ENCODE measurements at regions not wholly inside any gene's neighbourhood (a gene's known extent, or its start where the extent isn't known, plus 50 kb on each side); places are given as distances from the start of the nearest gene placed in this dataset.

- Histone ChIP-seq H3K4ac (ENCODE audit: low read depth, low read length) (no peak overlapping the region), H3K56ac (ENCODE audit: insufficient read length, low read depth, low read length) (no peak overlapping the region), H3K4me2 (ENCODE audit: insufficient read depth, insufficient read length, low read length) (no peak overlapping the region), H3K23me2 (ENCODE audit: insufficient read length, low read depth, low read length, poor library complexity, severe bottlenecking) (no peaks in the 10 kb centered on the region), H2BK15ac (ENCODE audit: low read depth, low read length) (no peak overlapping the region), H2BK5ac (ENCODE audit: insufficient read length, low read length) (no peak overlapping the region), H4K5ac (ENCODE audit: insufficient read length, low read depth, low read length) (no peak overlapping the region), H4K20me1 (ENCODE audit: control insufficient read depth, insufficient read depth, insufficient read length) (no peaks in the 10 kb centered on the region), H2BK12ac (ENCODE audit: insufficient read length, low read depth, low read length) (no peak overlapping the region), H3K4me1 (ENCODE audit: insufficient read depth, low read length) (no peaks in the 10 kb centered on the region; the same call in 1 of the 2 replicates), H3K14ac (ENCODE audit: insufficient read depth, low read length) (no peak overlapping the region), H3K79me1 (ENCODE audit: insufficient read depth, low read depth, low read length, poor library complexity, severe bottlenecking) (no peaks in the 10 kb centered on the region), H2AFZ (ENCODE audit: low read length) (no peak overlapping the region), H2BK120ac (ENCODE audit: low read depth, low read length, poor library complexity, severe bottlenecking) (no peak overlapping the region), H3K23ac (ENCODE audit: insufficient read length, low read depth, low read length) (no peak overlapping the region), H3K27ac (ENCODE audit: insufficient read length, low read depth, low read length) (no peak overlapping the region), H3T11ph (ENCODE audit: low read length) (no peak overlapping the region), H2AK5ac (ENCODE audit: insufficient read length, low read length) (no peak overlapping the region), H4K91ac (ENCODE audit: insufficient read length, low read depth, low read length) (no peak overlapping the region), H3K18ac (ENCODE audit: insufficient read length, low read depth, low read length) (no peak overlapping the region), H3K79me2 (ENCODE audit: insufficient read depth, low read length) (no peaks in the 10 kb centered on the region), H4K8ac (replicated peaks; ENCODE audit: insufficient read length, low read depth, low read length) (no peak overlapping the region), H3K9ac (ENCODE audit: extremely low read depth, insufficient read length, low read length) (no peak overlapping the region), H3K9me3 (ENCODE audit: control insufficient read depth, low read depth, low read length) (no peaks in the 10 kb centered on the region), H2BK20ac (ENCODE audit: low read depth, low read length, poor library complexity, severe bottlenecking) (no peak overlapping the region), H3K27me3 (ENCODE audit: insufficient read depth, low read length) (no peaks in the 10 kb centered on the region)
- TF ChIP-seq CTCF (conservative IDR thresholded peaks at IDR 0.05) = no peak
- no CpG with 5 or more reads among the region's 4 CpGs for WGBS (ENCODE audit: extremely low coverage, insufficient read length, low lambda C conversion rate)
- no peak overlapping the region for H3K27ac Mint-ChIP-seq
- peaks cover 0 to 2% of the 10 kb centered on the region in 2 experiments; a peak in 1 of 5 replicates for H3K9me3 Mint-ChIP-seq
- H3K27me3 Mint-ChIP-seq (ENCODE audit: low read depth) = peaks cover 7% of the 10 kb centered on the region
- H3K36me3 Mint-ChIP-seq (ENCODE audit: insufficient read depth in 1 of 3, low read depth in 3 of 3) = no peaks in the 10 kb centered on the region; a peak in 1 of 7 replicates
- no peak overlapping the region for H3K4me3 Mint-ChIP-seq
- no peaks in the 10 kb centered on the region; a peak in 1 of 4 replicates for H3K4me1 Mint-ChIP-seq
- DNase-seq = no peak
Measured at GRCh38 chr2:173818285-173818684, 146.9 kb downstream of the SP3 start.
